Activated B cell treated with CpG ODN at 0.5 μM for 24 hours (primary cell): ENCODE measurements at regions not wholly inside any gene's neighbourhood (a gene's known extent, or its start where the extent isn't known, plus 50 kb on each side); places are given as distances from the start of the nearest gene placed in this dataset.

Source experiments
- ATAC-seq: fragments of 200-7000 bp; cut with Tn5 transposase; one replicate; pipeline ENCODE4 v1.10.0; 2021; ENCODE audit warnings: low read depth, mild to moderate bottlenecking, moderate library complexity
- CTCF ChIA-PET: fragments of 350-600 bp; sonication (Branson Sonifier 250); formaldehyde crosslinking; loops from one replicate; lab custom pipeline; 2021; ENCODE audit warnings: antibody characterized with exemption; lab: Charles Lee
- POLR2A ChIA-PET: fragments of 350-600 bp; sonication (Branson Sonifier 250); formaldehyde crosslinking; loops from one replicate; lab custom pipeline; 2021; ENCODE audit warnings: antibody characterized with exemption; lab: Charles Lee
- DNase-seq: peaks from one replicate; pipeline ENCODE4 v3.0.0; 2022
- H3K27ac Mint-ChIP-seq: one replicate; pipeline ENCODE4 v1.8.0; 2020; ENCODE audit warnings: mixed read lengths
- H3K27me3 Mint-ChIP-seq: one replicate; pipeline ENCODE4 v1.8.0; 2021; ENCODE audit warnings: mixed read lengths
- H3K36me3 Mint-ChIP-seq: one replicate; pipeline ENCODE4 v1.8.0; 2021; ENCODE audit warnings: low read depth, mixed read lengths
- H3K4me1 Mint-ChIP-seq: one replicate; pipeline ENCODE4 v1.8.0; 2021; ENCODE audit warnings: mixed read lengths
- H3K4me3 Mint-ChIP-seq: one replicate; pipeline ENCODE4 v1.8.0; 2020; ENCODE audit warnings: mild to moderate bottlenecking, mixed read lengths
- H3K9me3 Mint-ChIP-seq: one replicate; pipeline ENCODE4 v1.8.0; 2020; ENCODE audit warnings: mixed read lengths
- CTCF ChIP-seq: fragments of 200-600 bp; IDR thresholded peaks from one replicate; pipeline ENCODE4 v1.8.0; 2022; ENCODE audit warnings: antibody characterized with exemption, mild to moderate bottlenecking
- intact Hi-C: fragments of 100-400 bp; cut with micrococcal nuclease; formaldehyde crosslinking; loops from one replicate; pipeline ENCODE4 v1.15.1; 2024

- POLR2A ChIA-PET: no interaction called here
Measured at GRCh38 chr12:91404441-91404840, 221.8 kb upstream of the DCN start.

GRCh38 chr12:91401190-91401589, 218.6 kb upstream of the DCN start:
- Mint-ChIP-seq H3K36me3 (no peaks in the 10 kb centered on the region), H3K27ac (no peak overlapping the region), H3K4me3 (no peak overlapping the region), H3K9me3 (no peaks in the 10 kb centered on the region), H3K27me3 (peaks cover 11% of the 10 kb centered on the region), H3K4me1 (no peaks in the 10 kb centered on the region)
- intact Hi-C loops: no loop called here
- TF ChIP-seq CTCF: no peak
- DNase-seq (no peak), ATAC-seq (no peak)
- ChIA-PET POLR2A (no interaction called here), CTCF (no interaction called here)

More at GRCh38 chr12:91404441-91404840, 221.8 kb upstream of the DCN start:
- ATAC-seq (no peak), DNase-seq (no peak)
- intact Hi-C loops: no loop called here
- H3K9me3 Mint-ChIP-seq: no peaks in the 10 kb centered on the region
- TF ChIP-seq CTCF: no peak
- H3K4me1 Mint-ChIP-seq: no peaks in the 10 kb centered on the region
- H3K36me3 Mint-ChIP-seq: no peaks in the 10 kb centered on the region
- no peak overlapping the region for H3K4me3 Mint-ChIP-seq
- no peak overlapping the region for H3K27ac Mint-ChIP-seq
- CTCF ChIA-PET: no interaction called here
- peaks cover 8% of the 10 kb centered on the region for H3K27me3 Mint-ChIP-seq

- DNase-seq (no peak), ATAC-seq (no peak)
- Mint-ChIP-seq H3K36me3 (no peaks in the 10 kb centered on the region), H3K9me3 (no peaks in the 10 kb centered on the region), H3K27ac (no peak overlapping the region), H3K27me3 (peaks cover 11% of the 10 kb centered on the region), H3K4me1 (no peaks in the 10 kb centered on the region), H3K4me3 (no peak overlapping the region)
- TF ChIP-seq CTCF: no peak
- ChIA-PET POLR2A (no interaction called here), CTCF (no interaction called here)
- intact Hi-C loops: no loop called here
Measured at GRCh38 chr12:91400271-91400670, 217.7 kb upstream of the DCN start.

GRCh38 chr12:91397866-91398532, 215.4 kb upstream of the DCN start:
- ChIA-PET CTCF (no interaction called here), POLR2A (no interaction called here)
- ATAC-seq (no peak), DNase-seq (no peak)
- H3K4me3 Mint-ChIP-seq: no peak overlapping the region
- intact Hi-C loops: no loop called here
- no peaks in the 10 kb centered on the region for H3K4me1 Mint-ChIP-seq
- TF ChIP-seq CTCF: no peak
- H3K27me3 Mint-ChIP-seq: peaks cover 17% of the 10 kb centered on the region
- no peaks in the 10 kb centered on the region for H3K36me3 Mint-ChIP-seq
- no peak overlapping the region for H3K27ac Mint-ChIP-seq
- no peaks in the 10 kb centered on the region for H3K9me3 Mint-ChIP-seq

- peaks cover 3% of the 10 kb centered on the region for H3K9me3 Mint-ChIP-seq
- no peaks in the 10 kb centered on the region for H3K36me3 Mint-ChIP-seq
- no peaks in the 10 kb centered on the region for H3K4me1 Mint-ChIP-seq
- CTCF ChIA-PET: interaction anchor here (1.8 kb wide), 1 partner anchor 14 kb away, joined by 11 read pairs; no protein-coding TSS in a partner anchor
- intact Hi-C loops: no loop called here
- no peak overlapping the region for H3K4me3 Mint-ChIP-seq
- peaks cover 20% of the 10 kb centered on the region for H3K27me3 Mint-ChIP-seq
- no peak for TF ChIP-seq CTCF
- POLR2A ChIA-PET: no interaction called here
- ATAC-seq (no peak), DNase-seq (no peak)
- no peak overlapping the region for H3K27ac Mint-ChIP-seq
Measured at GRCh38 chr12:91396293-91396692, 213.7 kb upstream of the DCN start.
